Mesodermal cell (in vitro differentiated cells): ENCODE measurements at regions not wholly inside any gene's neighbourhood (a gene's known extent, or its start where the extent isn't known, plus 50 kb on each side); places are given as distances from the start of the nearest gene placed in this dataset.

Source experiments
- H3K27ac ChIP-seq: 2 replicates; pipeline ENCODE4 v1.7.0; 2013; ENCODE audit warnings: mild to moderate bottlenecking, low read depth, low read length, moderate library complexity; ENCODE audit not compliant: severe bottlenecking
- H3K36me3 ChIP-seq: 2 replicates; pipeline ENCODE4 v1.7.1; 2013; ENCODE audit warnings: mild to moderate bottlenecking, low read length, moderate library complexity; ENCODE audit not compliant: control insufficient read depth, insufficient read depth
- H3K4me1 ChIP-seq: one replicate; pipeline ENCODE4 v1.7.1; 2013; ENCODE audit warnings: mild to moderate bottlenecking, low read length; ENCODE audit not compliant: insufficient read depth, control insufficient read depth, poor library complexity, severe bottlenecking
- H3K4me3 ChIP-seq: 2 replicates; pipeline ENCODE4 v1.7.0; 2013; ENCODE audit warnings: low read length, control low read depth, mild to moderate bottlenecking; ENCODE audit not compliant: insufficient read depth, poor library complexity, severe bottlenecking; ENCODE audit errors: extremely low read depth
- H3K9me3 ChIP-seq: 2 replicates; pipeline ENCODE4 v1.7.1; 2013; ENCODE audit warnings: mild to moderate bottlenecking, low read length, moderate library complexity; ENCODE audit not compliant: control insufficient read depth
- WGBS, 2 experiments: methylation state at CpG; one replicate each; pipeline ENCODE4 v1.1.5; 2013; ENCODE audit warnings: missing lambda C conversion rate in 2 of 2; ENCODE audit not compliant: insufficient coverage in 2 of 2; 5-methylcytosine and 5-hydroxymethylcytosine counted together

DNA sequence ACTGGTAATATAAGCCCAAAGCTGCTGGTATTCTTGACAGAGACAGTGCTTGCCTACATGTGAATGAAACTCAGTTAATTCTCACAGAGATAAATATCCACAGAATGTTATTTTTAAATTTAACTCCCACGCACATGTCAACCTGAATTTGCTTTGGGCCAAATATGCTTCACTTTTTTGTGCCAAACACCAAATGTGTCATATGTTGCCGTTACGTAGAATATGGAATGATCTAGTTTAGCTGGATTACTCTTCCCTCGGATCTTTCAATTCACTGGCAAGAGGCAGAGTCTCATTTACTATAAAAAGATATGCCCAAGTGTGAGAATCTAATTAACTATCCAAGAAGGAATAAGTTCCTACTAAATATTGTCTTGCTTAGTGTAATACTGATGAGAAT, 933.4 kb upstream of the COX7C start:
- Histone ChIP-seq H3K27ac (no peak overlapping the region), H3K4me3 (no peak overlapping the region), H3K9me3 (no peaks in the 10 kb centered on the region), H3K4me1 (no peaks in the 10 kb centered on the region), H3K36me3 (no peaks in the 10 kb centered on the region)
- WGBS, 2 experiments = no CpG with 5 or more reads among the region's 4 CpGs

DNA sequence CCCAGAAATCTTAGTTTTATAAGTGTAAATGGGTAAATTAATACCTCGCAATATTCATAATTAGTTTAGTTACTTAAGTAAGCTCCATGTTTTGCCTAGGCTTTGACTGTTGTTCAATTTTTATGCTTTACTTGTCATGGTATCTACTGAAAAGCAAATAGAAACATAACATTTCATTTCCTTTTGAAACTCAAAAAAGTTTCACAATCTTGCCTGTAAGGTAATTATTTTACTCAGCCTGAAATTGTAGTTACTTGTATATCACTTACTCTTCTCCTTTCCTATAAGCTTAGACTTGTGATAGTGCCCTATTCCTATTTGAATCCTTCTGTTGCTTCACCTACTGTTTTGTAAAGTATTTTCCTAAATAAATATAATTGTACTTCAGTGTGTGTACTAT, 914.4 kb upstream of the COX7C start:
- no CpG with 5 or more reads among the region's 1 CpG for WGBS, 2 experiments
- no peaks in the 10 kb centered on the region for H3K36me3 ChIP-seq
- no peak overlapping the region for H3K4me3 ChIP-seq
- H3K27ac ChIP-seq = no peak overlapping the region
- no peaks in the 10 kb centered on the region for H3K9me3 ChIP-seq
- no peaks in the 10 kb centered on the region for H3K4me1 ChIP-seq

DNA sequence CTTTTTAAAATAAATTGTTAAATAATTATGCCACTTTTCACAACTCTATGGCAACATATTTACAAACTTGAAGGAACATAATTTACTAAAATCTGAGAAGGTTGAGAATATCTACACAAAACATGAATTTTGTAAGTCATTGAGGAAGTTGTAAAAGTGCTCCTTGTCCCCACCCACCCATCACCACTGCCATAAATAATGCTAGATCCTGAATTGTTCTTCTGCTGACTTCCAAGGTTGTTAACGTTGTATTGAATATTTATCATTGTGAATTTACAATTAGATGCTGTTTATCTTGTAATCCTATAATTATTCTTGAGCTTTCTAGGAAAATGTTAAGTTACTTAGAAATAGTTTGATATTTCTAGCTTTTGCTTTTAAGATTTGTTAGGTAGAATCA, 908.0 kb upstream of the COX7C start:
- WGBS, 2 experiments = no CpG with 5 or more reads among the region's 1 CpG
- H3K27ac ChIP-seq = no peak overlapping the region
- H3K9me3 ChIP-seq = no peaks in the 10 kb centered on the region
- H3K4me3 ChIP-seq = no peak overlapping the region
- no peaks in the 10 kb centered on the region for H3K4me1 ChIP-seq
- H3K36me3 ChIP-seq = no peaks in the 10 kb centered on the region

GRCh38 chr5:85716344-85717202, 901.2 kb upstream of the COX7C start:
- H3K9me3 ChIP-seq = no peaks in the 10 kb centered on the region
- H3K27ac ChIP-seq = no peak overlapping the region
- H3K4me1 ChIP-seq = no peaks in the 10 kb centered on the region
- H3K4me3 ChIP-seq = no peak overlapping the region
- H3K36me3 ChIP-seq = no peaks in the 10 kb centered on the region
- WGBS, 2 experiments = 83 to 90% methylated on average over 6 to 7 of the region's 8 CpGs

DNA sequence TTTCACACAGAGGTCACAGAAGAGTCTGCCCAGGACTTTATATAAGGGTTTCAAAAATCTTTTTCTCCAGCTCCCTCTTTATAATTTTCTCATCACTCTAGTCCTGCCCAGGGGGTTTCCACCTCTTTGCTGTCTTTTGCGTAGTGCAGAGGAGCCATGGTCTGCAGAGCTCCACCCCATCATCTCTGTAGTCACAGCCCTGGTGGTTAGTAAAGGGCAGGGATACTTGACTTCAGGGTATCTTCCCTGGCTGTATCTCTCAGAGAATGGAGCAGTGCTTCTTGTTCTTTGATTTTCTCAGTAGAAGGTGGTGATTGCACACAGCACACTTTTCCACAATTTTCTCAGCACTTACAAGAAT, 900.6 kb upstream of the COX7C start:
- no CpG with 5 or more reads among the region's 1 CpG for WGBS, 2 experiments
- H3K27ac ChIP-seq = no peak overlapping the region
- H3K9me3 ChIP-seq = no peaks in the 10 kb centered on the region
- no peaks in the 10 kb centered on the region for H3K4me1 ChIP-seq
- H3K4me3 ChIP-seq = no peak overlapping the region
- H3K36me3 ChIP-seq = no peaks in the 10 kb centered on the region

DNA sequence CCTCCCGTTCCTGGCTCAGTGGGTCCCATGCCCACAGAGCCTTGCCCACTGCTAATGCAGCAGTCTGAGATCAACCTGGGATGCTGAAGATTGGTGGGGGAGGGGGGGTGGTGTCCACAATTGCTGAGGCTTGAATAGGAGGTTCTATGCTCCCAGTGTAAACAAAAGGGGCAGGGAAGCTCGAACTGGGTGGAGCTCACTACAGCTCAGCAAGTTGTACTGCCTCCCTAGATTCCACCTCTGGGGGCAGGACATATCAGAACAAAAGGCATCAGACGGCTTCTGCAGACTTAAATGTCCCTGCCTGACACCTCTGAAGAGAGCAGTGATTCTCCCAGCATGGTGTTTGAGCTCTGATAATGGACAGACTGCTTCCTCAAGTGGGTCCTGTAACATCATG, 885.6 kb upstream of the COX7C start:
- Histone ChIP-seq H3K9me3 (no peaks in the 10 kb centered on the region), H3K4me3 (no peak overlapping the region), H3K4me1 (no peaks in the 10 kb centered on the region), H3K27ac (no peak overlapping the region), H3K36me3 (no peaks in the 10 kb centered on the region)
- WGBS, 2 experiments = 66 to 76% methylated on average over 2 of the region's 3 CpGs

DNA sequence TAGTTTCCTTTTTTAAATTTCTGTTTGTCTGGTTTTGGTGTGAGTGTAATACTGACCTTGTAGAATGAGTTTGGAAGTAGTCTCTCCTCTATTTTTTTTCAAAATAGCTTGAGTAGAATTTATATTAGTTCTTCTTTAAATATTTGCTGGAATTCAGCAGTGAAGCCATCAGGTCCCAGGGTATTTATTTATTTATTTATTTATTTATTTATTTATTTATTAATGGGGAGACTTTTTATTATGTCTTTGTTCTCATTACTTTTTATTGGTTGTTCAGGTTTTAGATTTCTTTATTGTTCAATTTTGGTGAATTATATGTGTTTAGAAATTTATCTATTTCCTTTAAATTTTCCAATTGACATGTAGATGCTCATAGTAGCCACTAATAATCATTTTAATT, 875.8 kb upstream of the COX7C start:
- Histone ChIP-seq H3K9me3 (peaks cover 12% of the 10 kb centered on the region), H3K4me1 (no peaks in the 10 kb centered on the region), H3K4me3 (no peak overlapping the region), H3K27ac (no peak overlapping the region), H3K36me3 (no peaks in the 10 kb centered on the region)

GRCh38 chr5:85760519-85760918, 857.2 kb upstream of the COX7C start:
- H3K9me3 ChIP-seq = no peaks in the 10 kb centered on the region
- no peaks in the 10 kb centered on the region for H3K4me1 ChIP-seq
- no peaks in the 10 kb centered on the region for H3K36me3 ChIP-seq
- H3K4me3 ChIP-seq = no peak overlapping the region
- no peak overlapping the region for H3K27ac ChIP-seq
- 25 to 50% methylated on average over 1 of the region's 1 CpG for WGBS, 2 experiments

- Histone ChIP-seq H3K27ac (no peak overlapping the region), H3K36me3 (no peaks in the 10 kb centered on the region), H3K9me3 (peaks cover 3% of the 10 kb centered on the region), H3K4me1 (no peaks in the 10 kb centered on the region), H3K4me3 (no peak overlapping the region)
- WGBS, 2 experiments = no CpG with 5 or more reads among the region's 3 CpGs
Measured at GRCh38 chr5:85769347-85769746, 848.4 kb upstream of the COX7C start.

GRCh38 chr5:85784746-85785145, 833.0 kb upstream of the COX7C start:
- H3K4me3 ChIP-seq = no peak overlapping the region
- no peaks in the 10 kb centered on the region for H3K36me3 ChIP-seq
- WGBS, 2 experiments = 91 to 92% methylated on average over 2 of the region's 2 CpGs
- H3K27ac ChIP-seq = no peak overlapping the region
- H3K4me1 ChIP-seq = no peaks in the 10 kb centered on the region
- H3K9me3 ChIP-seq = no peaks in the 10 kb centered on the region

DNA sequence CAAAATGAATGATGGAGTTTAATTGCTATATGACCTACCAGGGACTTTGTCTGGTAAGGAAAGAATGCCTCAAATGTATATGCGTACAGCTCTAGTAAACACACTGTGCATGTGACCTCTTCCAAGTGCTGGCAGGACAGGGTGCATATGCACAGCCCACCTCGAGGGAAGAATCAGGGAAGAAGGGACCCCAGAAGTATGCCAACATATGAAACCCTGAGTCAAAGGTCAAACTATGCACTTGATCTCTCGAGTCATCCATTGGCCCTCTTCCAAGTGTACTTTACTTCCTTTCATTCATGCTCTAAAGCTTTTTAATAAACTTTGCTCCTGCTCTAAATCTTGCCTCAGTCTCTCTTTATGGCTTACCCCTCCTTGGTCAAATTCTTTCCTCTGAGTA, 804.6 kb upstream of the COX7C start:
- WGBS, 2 experiments = 86 to 95% methylated on average over 3 of the region's 3 CpGs
- no peak overlapping the region for H3K27ac ChIP-seq
- no peaks in the 10 kb centered on the region for H3K9me3 ChIP-seq
- no peak overlapping the region for H3K4me3 ChIP-seq
- H3K4me1 ChIP-seq = peaks cover 6% of the 10 kb centered on the region
- H3K36me3 ChIP-seq = no peaks in the 10 kb centered on the region
